SK-N-SH treated with all-trans-retinoic acid at 6 μM for 48 hours (cell line): ENCODE measurements at regions not wholly inside any gene's neighbourhood (a gene's known extent, or its start where the extent isn't known, plus 50 kb on each side); places are given as distances from the start of the nearest gene placed in this dataset.

ENCODE experiments used
- ARNTL ChIP-seq: fragments of 450-650 bp; formaldehyde crosslinking; IDR thresholded peaks from 2 replicates; pipeline ENCODE4 v1.5.0; 2020; ENCODE audit warnings: low read depth, mild to moderate bottlenecking, moderate library complexity, borderline replicate concordance
- OSR1 ChIP-seq: fragments of 250-450 bp; sonication (Bioruptor Pico); IDR thresholded peaks from 2 replicates; pipeline ENCODE4 v1.8.0; 2022; ENCODE audit warnings: moderate library complexity, mild to moderate bottlenecking, inconsistent platforms
- PATZ1 ChIP-seq: fragments of 250-450 bp; sonication (Bioruptor Pico); IDR thresholded peaks from 2 replicates; pipeline ENCODE4 v1.8.0; 2020; ENCODE audit warnings: mild to moderate bottlenecking, moderate library complexity, borderline replicate concordance
- POU6F1 ChIP-seq: fragments of 250-450 bp; sonication (Bioruptor Pico); IDR thresholded peaks from 2 replicates; pipeline ENCODE4 v1.8.0; 2021; ENCODE audit warnings: low read depth, mild to moderate bottlenecking, moderate library complexity, borderline replicate concordance
- ZNF565 ChIP-seq: fragments of 450-650 bp; formaldehyde crosslinking; conservative IDR thresholded peaks from 2 replicates; pipeline ENCODE4 v1.5.0; 2020; ENCODE audit warnings: low read depth, mild to moderate bottlenecking, moderate library complexity

- TF ChIP-seq ZNF565 (CRISPR knock-in tag) (no peak), PATZ1 (CRISPR knock-in tag) (no peak), ARNTL (CRISPR knock-in tag) (no peak), POU6F1 (no peak), OSR1 (CRISPR knock-in tag) (no peak)
Measured at GRCh38 chr16:86297866-86298757, 212.2 kb upstream of the FOXF1 start.
